ENCODE measurements at regions not wholly inside any gene's neighbourhood (a gene's known extent, or its start where the extent isn't known, plus 50 kb on each side); places are given as distances from the start of the nearest gene placed in this dataset.

GRCh38 chr7:125467996-125468854, 538.6 kb upstream of the POT1 start:
- TF ChIP-seq CTCF (IDR thresholded peaks at IDR 0.05) = no peak
- no peak for TF ChIP-seq ZFX (IDR thresholded peaks at IDR 0.05; ENCODE audit: borderline replicate concordance)
